ENCODE measurements at regions not wholly inside any gene's neighbourhood (a gene's known extent, or its start where the extent isn't known, plus 50 kb on each side); places are given as distances from the start of the nearest gene placed in this dataset.

DNA sequence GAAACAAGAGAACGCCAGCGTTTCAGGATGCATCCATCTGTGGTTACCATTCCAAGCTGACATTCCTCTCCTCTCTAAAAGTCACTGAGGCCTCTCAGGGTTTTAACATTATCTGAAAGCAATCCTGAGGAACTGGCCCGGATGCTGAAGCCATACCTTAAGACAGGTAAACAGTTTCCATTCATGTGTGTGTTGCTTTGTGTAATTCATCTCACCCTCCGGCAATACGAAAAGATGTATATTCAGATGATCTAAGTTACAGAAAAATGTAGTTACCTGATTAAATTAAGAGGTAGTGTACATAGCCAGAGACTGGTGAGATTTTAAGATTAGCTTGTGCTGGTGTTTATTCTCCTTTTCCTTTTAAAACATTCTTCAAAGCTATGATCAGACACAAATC, 68.4 kb upstream of the BACH2 start:
- DNase-seq (ENCODE audit: low read depth in 1 of 2, low spot score in 1 of 2): no peak
- Histone ChIP-seq H3K27ac (replicated peaks) (no peak overlapping the region), H3K27me3 (ENCODE audit: insufficient read depth, poor library complexity, severe bottlenecking) (no peaks in the 10 kb centered on the region), H3K4me3 (replicated peaks; ENCODE audit: insufficient read depth, low read length) (no peak overlapping the region)
- TF ChIP-seq, protein P1, sequence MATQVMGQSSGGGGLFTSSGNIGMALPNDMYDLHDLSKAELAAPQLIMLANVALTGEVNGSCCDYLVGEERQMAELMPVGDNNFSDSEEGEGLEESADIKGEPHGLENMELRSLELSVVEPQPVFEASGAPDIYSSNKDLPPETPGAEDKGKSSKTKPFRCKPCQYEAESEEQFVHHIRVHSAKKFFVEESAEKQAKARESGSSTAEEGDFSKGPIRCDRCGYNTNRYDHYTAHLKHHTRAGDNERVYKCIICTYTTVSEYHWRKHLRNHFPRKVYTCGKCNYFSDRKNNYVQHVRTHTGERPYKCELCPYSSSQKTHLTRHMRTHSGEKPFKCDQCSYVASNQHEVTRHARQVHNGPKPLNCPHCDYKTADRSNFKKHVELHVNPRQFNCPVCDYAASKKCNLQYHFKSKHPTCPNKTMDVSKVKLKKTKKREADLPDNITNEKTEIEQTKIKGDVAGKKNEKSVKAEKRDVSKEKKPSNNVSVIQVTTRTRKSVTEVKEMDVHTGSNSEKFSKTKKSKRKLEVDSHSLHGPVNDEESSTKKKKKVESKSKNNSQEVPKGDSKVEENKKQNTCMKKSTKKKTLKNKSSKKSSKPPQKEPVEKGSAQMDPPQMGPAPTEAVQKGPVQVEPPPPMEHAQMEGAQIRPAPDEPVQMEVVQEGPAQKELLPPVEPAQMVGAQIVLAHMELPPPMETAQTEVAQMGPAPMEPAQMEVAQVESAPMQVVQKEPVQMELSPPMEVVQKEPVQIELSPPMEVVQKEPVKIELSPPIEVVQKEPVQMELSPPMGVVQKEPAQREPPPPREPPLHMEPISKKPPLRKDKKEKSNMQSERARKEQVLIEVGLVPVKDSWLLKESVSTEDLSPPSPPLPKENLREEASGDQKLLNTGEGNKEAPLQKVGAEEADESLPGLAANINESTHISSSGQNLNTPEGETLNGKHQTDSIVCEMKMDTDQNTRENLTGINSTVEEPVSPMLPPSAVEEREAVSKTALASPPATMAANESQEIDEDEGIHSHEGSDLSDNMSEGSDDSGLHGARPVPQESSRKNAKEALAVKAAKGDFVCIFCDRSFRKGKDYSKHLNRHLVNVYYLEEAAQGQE (IDR thresholded peaks at IDR 0.05; ENCODE audit: insufficient replicate concordance, low read depth): no peak
- TF ChIP-seq SPI1 (IDR thresholded peaks at IDR 0.05; ENCODE audit: borderline replicate concordance, low read depth): no peak
- TF ChIP-seq, protein P2, sequence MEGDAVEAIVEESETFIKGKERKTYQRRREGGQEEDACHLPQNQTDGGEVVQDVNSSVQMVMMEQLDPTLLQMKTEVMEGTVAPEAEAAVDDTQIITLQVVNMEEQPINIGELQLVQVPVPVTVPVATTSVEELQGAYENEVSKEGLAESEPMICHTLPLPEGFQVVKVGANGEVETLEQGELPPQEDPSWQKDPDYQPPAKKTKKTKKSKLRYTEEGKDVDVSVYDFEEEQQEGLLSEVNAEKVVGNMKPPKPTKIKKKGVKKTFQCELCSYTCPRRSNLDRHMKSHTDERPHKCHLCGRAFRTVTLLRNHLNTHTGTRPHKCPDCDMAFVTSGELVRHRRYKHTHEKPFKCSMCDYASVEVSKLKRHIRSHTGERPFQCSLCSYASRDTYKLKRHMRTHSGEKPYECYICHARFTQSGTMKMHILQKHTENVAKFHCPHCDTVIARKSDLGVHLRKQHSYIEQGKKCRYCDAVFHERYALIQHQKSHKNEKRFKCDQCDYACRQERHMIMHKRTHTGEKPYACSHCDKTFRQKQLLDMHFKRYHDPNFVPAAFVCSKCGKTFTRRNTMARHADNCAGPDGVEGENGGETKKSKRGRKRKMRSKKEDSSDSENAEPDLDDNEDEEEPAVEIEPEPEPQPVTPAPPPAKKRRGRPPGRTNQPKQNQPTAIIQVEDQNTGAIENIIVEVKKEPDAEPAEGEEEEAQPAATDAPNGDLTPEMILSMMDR (IDR thresholded peaks at IDR 0.05; ENCODE audit: insufficient read depth, low read length): no peak
- no peak for TF ChIP-seq POLR2AphosphoS5 (IDR thresholded peaks at IDR 0.05; ENCODE audit: low read depth)
- TF ChIP-seq GABPA (IDR thresholded peaks at IDR 0.05; ENCODE audit: low read depth): no peak

DNA sequence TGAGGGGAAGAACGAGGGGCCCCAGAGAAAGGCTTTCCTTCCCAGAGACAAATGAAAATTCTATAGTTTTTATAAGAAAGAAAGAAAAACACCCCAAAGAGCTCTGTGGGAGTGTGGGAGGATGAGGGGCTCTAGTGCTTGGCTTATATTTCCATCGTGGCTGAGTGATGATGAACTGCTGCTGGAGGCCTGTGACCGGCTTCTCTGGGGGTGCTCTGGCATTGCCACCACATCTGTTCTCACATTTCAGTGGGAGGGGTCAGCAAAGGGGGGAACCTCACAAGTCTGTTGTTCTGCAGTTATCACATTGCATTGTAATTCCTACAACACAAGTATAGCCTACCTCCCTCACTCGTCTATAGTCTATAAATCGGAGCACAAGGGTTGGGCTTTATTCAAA, 67.6 kb upstream of the BACH2 start:
- Histone ChIP-seq H3K4me3 (replicated peaks; ENCODE audit: insufficient read depth, low read length) (no peak overlapping the region), H3K27me3 (ENCODE audit: insufficient read depth, poor library complexity, severe bottlenecking) (no peaks in the 10 kb centered on the region), H3K27ac (replicated peaks) (no peak overlapping the region)
- TF ChIP-seq POLR2AphosphoS5 (IDR thresholded peaks at IDR 0.05; ENCODE audit: low read depth): no peak
- no peak for TF ChIP-seq GABPA (IDR thresholded peaks at IDR 0.05; ENCODE audit: low read depth)
- TF ChIP-seq, protein P2 (IDR thresholded peaks at IDR 0.05; ENCODE audit: insufficient read depth, low read length): no peak
- TF ChIP-seq, protein P1 (IDR thresholded peaks at IDR 0.05; ENCODE audit: insufficient replicate concordance, low read depth): no peak
- TF ChIP-seq SPI1 (IDR thresholded peaks at IDR 0.05; ENCODE audit: borderline replicate concordance, low read depth): no peak
- no peak for DNase-seq (ENCODE audit: low read depth in 1 of 2, low spot score in 1 of 2)

DNA sequence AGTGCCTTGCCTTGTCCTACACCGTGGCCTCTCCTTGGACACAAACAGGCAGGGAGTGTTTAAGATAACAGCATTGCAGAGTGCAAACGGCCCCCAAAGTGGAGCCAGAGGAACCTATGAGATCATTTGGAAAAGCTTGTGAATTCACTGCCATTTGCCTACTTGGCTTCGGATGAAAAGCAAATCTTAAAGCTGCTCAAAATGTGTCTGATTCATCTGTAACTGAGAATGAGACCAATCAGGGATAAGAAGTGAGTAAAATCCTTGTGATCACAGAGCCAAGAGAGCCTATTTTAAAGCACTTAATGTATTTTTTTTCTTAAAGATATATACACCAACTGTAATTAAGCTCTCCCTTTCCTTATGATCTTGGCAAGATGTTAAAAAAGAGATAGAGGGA, 65.7 kb upstream of the BACH2 start:
- DNase-seq (ENCODE audit: low read depth in 1 of 2, low spot score in 1 of 2): no peak
- no peaks in the 10 kb centered on the region for H3K27me3 ChIP-seq (ENCODE audit: insufficient read depth, poor library complexity, severe bottlenecking)
- TF ChIP-seq, protein P1 (IDR thresholded peaks at IDR 0.05; ENCODE audit: insufficient replicate concordance, low read depth): no peak
- TF ChIP-seq POLR2AphosphoS5 (IDR thresholded peaks at IDR 0.05; ENCODE audit: low read depth): no peak
- no peak for TF ChIP-seq GABPA (IDR thresholded peaks at IDR 0.05; ENCODE audit: low read depth)
- no peak for TF ChIP-seq SPI1 (IDR thresholded peaks at IDR 0.05; ENCODE audit: borderline replicate concordance, low read depth)
- TF ChIP-seq, protein P2 (IDR thresholded peaks at IDR 0.05; ENCODE audit: insufficient read depth, low read length): no peak
- no peak overlapping the region for H3K4me3 ChIP-seq (replicated peaks; ENCODE audit: insufficient read depth, low read length)
- no peak overlapping the region for H3K27ac ChIP-seq (replicated peaks)
